IPS-NIHi11 (cell line): ENCODE measurements at regions not wholly inside any gene's neighbourhood (a gene's known extent, or its start where the extent isn't known, plus 50 kb on each side); places are given as distances from the start of the nearest gene placed in this dataset.

Experiments
- DNase-seq: peaks from one replicate; pipeline ENCODE4 v3.0.0; 2012; ENCODE audit warnings: mixed read lengths, low spot score

DNA sequence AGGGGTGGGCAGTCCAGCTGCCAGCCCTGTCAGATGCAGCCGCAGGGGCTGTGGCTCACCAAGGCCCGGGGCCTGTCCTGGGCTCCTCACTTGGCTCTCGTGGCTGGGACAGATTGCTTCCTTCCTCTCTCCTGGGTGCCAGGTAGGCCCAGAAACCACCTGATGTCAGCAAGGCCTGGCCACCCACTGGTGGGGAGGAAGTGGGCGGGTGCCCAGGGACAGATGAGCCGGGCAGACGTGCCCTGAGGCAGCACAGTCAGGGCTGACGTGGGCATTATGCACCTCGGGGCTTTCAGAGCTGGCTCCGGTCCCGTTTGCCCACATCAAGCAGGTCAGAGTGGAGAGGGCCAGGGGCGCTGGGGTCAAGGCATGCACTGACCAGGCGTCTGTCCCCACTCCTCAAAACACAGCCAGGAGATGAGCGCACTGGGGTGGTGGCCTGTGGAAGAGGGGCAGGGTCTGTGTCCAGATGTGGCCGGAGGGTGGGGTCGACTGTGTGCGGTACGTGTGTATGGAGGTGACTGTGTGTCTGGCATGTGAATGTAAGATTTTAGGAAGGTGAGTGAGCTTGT lies 133.2 kb upstream of the PTPN1 start:
- DNase-seq, result no peak

DNA sequence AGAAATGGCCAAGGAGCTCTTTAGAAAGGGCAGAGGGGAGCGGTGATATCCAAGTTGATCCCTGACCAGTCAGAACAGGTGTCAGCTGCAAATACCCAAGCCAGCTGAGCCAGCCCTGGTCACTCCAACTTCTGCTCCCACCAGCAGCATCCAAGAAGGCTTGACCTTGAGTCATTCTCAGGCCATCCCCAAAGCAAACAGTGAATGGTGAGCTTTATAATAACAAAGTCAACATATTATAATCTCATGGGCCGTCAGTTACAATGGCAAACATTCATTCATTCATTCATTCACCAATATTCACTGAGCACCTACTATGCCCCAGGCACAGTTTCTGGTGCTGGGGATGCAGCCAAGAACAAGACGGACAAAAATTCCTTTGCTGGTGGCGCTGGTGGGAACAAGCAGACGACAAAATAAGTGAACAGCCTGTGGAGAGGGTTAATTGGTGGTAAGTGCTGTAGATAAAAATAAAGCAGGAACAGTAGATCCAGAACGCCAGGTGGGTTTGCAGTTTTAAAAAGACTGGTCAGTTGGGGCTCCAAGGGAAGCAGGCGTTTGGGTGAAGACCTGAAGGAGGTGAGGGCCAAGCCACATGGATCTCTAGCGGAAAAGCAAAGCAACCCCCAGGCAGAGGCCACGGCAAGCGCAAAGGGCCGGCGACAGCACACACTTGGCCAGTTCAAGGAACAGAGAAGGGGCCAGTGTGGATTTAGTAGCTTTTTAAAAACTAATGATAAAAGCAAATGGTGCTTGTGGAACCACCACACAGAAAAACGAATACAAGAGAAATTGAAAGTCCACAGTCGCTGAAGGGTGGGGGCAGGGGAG lies 131.8 kb upstream of the PTPN1 start:
- no peak for DNase-seq

DNA sequence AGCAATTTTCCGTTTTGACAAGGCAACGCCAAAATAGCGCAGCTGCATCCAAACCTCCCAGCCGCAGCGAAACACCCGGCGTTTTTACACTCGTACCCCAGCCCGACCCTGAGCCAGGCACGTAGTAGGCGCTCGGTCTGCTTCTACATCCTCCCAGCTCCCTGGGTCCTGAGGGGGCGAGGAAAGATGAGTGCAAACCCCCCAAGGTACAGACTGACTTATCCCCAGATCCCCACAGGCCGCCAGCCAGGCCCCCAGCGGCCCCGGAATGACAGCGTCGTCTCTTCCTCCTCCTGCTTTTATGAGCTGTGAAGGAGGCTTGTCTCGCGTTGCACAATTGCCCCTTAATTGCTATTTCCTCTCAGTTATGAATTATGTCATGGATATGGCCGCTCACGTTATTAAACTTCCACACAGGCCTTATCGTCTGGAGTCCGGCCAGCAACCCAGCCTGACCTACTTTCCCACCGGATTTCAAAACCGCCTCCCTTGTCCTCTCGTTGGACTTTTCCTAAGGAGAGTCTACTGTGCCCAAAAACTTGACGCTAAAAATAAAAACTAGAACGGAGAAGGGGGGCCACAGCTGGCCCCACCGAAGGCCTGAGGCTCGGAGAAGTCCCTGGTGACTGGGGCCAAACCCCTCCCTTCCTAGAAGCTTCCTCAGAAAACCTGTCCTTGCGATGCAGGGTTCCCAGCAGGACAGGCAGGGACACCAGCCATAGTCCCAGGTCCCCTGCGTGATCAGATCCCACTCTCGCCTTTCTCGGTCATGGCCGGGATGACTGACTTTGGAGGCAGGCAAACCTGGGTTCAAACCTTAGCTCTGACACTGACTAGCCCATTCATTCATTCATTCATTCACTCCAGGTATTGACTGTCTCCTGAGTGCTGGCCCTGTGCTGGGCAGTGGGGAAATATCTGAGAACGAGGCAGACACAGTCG lies 130.9 kb upstream of the PTPN1 start:
- no peak for DNase-seq

DNA sequence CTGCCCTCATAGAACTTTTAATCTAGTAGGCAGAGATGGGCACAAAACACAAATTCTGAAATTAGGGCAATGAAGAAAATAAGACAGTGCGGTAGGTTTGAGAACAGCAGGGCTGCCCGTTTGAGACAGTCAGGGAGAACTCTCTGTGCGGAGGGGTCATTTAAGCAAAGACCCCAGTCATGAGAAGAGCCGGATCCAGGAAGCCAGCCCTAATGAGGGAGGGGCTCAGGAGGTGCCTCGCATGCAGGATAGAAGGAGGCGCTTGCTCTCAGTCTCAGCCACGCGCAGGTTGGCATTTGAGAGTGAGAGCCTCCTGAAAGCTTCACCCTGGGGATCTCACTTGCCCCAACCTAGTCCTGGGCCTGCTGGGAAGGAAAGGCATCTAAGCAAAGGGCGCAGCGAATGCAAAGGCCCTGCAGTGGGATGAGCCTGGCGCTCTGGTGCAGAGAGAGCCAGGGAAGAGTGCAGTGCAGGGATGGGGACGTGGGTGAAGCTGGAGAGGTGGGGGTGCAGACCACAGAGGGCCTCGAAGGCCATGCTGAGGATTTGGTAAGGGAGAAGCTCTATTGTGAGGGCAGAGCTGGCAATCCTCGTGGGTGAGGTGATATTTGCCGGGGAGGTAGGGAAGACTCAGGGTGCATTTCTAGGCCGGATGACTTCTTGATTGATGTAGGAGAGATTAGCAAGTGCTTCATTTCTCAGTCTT lies 130.0 kb upstream of the PTPN1 start:
- no peak for DNase-seq

DNA sequence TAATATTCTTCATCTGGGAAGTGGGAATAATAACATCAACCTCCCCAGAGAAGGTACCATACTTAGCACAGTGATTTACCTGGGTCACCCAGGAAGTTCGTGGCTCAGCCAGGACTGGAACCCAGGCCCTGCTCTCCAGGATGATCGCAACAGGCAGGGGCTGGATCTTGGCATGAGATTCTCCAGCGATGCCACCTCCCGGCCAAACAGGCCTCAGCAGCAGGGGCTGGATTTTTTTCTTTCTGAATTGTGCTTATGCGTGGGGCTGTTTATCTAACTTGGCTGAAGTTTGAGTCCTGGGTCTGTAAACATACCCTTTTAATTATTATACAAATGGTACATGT lies 129.5 kb upstream of the PTPN1 start:
- DNase-seq, result peak; percentile 41

DNA sequence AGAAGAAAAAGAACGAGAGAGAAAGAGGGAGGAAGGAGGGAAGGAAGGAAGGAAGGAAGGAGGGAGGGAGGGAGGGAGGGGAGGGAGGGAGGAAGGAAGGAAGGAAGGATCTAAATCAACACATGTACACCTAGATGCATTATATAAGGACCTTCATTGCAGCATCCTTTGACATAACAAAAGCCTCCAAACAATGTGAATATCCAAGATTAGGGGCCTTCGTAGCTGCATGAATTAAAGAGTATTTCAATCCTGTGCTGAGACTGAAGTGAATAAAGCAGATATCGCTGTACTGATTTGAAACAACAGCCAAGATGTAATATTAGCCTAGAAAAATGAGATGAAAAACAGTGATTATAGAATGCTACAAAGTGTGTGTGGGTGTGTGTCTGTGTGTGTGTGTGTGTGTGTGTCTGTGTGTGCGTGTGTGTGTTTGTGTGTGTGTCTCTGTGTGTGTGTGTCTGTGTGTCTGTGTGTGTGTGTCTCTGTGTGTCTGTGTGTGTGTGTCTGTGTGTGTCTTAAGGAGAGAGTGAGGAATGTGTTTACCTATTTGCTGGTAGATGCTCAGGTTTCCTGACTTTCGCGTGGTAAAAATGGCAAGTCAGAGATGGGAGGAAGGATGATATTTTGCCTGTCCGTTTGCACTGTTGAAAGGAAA lies 129.0 kb upstream of the PTPN1 start:
- no peak for DNase-seq

DNA sequence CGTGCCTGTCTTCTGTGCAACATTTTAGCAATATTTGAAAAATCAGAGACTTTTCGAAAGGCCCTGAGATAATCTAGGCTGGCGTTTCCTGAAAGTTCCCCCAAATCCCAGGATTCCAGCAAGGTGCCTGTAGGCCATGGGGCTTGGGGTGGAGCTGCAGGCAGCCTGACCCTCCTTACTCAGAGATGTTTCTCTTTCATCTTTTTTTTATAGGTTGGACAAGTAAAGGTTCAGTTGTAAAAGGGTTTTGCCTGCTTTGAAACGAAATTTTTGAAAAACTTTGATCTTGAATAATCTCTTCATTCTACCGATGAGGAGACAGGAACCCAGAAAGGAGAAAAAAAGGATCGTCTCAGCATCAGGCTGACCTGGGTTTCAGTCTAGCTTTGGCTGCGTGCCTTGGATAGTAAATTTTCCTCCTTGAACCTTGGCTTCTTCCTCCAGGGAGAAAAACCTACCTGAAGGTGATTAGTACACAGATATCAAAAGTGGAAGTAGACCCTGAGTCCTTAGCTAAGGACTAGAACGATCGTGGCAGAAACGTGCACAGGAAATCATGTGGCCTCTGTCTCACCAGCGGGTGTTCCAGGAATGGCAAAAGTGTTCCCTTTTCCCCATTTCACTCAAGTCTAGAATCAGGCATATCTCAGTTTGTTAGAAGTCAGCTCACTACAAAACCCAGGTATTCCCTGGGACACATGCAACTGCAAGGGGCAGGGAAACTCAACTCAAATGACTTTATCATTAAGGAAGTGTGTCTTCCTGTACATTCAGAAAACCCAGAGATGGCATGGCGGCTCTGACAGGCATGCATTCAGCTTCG lies 128.2 kb upstream of the PTPN1 start:
- no peak for DNase-seq

DNA sequence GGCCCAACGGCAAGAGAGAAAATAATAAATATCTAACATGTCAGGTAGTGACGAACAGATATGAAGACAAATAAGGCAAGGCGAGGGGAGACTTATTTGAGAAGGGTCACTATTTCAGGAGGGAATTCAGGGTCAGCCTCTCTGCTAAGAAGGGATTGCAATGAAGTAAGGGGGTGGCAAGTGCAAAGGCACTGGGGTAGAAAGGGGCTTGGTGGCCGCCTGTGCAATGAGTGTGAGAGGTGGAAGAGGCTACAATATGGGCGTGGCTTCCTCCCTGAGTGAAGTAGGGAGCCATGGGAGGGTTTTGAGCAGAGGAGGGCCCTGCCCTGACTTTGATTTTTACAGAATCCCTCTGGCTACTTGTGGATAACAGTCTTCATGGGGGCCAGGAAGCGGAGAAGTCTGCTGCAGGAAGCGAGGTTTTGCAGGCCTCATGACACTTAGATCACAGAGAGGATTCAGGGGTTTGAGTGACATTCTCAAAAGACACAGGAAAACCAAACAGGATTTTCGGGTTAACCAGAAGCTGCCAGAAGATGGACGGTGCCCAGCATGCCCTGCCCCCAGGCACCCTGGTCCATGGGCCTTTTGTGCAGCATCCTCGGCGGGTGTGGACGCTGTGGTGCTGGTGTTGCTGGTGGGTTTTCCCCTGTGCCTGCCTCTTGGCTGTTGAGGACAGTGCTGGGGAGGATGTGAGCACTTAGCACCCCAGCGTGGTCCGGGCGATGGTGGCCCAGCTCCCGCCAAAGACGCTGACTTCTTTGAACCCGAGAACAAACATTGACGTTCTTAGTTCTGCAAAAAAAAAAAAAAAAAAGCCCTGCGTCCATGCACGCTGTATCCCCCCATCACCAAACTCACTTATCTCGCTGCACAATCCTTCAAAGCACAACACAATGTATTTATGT lies 124.2 kb upstream of the PTPN1 start:
- no peak for DNase-seq

DNA sequence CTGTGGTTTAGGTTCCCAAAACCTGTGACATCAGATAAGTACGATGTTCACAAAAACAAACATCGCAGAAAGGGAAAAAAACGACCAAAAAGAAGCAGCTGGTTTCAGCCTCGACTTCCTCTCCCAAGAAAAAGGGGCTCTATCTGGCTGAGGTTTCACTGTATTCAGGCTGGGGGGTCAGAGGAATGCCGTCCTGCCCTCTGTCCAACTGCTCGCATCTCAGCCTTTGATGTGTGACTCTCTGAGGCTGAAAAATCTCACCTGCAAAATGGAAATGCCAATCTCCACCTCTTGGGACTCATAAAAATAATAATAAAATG lies 123.6 kb upstream of the PTPN1 start:
- no peak for DNase-seq

DNA sequence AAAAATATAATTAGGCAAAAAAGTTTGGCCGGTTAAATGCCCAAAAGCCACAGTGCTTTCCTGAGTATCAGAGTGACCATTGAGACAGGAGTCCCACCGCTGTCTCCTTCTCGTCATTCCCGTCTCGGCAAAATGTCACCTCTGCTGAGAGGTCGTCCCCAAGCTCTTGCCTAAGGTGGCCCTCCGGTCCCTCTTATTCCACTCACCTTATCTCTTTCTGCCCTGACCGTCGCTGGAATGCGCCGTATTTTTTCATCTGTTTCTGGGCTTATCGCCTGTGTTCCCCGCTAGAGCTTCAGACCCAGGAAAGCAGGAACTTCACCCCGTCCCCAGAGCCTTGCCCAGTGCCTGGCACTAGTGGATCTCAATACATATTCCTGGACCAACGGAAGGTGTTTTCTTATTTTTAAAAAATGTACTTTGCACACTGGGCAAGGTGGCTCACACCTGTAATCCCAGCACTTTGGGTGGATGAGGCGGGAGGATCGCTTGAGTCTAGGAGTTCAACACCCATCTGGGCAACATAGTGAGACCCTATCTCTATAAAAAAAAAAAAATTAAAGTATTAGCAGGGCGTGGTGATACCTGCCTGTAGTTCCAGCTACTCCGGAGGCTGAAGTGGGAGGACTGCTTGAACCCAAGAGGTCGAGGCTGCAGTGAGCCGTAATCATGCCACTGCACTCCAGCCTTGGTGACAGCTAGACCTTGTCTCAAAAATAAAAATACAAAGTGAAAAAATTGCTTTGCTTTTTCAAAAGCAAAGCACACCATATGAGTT lies 122.8 kb upstream of the PTPN1 start:
- no peak for DNase-seq

DNA sequence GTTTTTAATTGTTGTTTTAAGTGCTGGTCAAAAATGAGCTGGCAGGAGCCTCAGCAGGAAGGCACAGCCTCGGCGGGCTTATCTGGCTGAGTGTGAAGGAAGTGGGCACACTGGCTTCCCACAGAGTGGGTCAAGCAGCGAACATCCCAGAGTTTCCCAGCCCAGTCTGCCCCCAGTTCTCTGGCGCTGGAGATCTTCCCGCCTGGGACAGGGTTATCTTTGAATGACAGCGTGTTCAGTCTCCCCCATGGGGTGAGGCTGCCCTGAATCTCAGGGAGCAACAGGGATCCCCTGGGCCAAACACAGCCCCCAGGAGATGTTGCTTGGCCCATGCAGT lies 122.2 kb upstream of the PTPN1 start:
- no peak for DNase-seq

DNA sequence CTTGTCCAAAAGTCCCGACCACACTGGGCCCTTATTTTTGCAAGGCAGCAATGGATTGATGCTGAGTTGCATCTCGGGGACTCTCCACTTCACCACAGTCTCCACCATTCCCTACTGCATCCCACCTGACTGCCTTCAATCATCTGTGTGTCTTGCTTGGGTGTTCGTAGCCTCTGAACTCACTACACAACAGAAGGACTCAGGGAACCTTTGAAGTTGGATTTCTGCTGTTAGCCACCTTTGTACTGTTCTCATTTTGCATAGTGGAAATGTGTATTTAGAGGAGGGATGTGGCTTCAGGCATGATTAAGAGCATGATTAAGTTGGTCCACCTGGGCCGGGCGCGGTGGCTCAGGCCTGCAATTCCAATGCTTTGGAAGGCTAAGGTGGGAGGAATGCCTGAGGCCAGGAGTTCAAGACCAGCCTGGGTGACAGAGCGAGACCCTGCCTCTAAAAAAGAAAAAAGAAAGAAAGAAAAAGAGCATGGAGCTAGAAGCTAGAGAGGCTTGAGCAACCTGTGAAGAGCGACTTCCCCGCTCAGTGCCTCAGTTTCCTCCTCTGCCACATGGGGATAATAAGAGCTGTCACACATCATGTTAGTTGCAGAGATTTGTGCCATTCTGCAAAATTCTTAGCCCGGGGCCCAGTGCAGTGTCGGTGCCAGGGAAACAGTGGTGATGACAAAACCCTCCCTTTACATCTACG lies 121.3 kb upstream of the PTPN1 start:
- DNase-seq, result no peak

DNA sequence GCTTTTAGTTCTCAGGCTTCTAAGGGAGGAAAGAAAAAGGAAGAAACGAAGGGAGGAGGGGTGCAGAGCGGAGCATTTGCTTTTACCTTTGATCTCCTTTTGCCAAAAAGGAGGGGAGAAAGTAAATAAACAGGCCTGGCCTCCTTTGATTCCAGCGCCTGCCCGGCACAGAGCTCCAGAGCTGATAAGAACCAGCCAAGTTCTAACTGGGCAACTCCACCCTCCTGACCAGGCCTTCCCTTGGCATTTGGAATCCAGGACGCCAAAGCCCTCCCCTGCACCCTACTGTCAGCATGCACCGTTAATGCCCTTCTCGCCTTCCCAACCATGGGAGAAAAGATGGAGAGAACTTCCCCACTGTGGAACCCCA lies 120.8 kb upstream of the PTPN1 start:
- no peak for DNase-seq

DNA sequence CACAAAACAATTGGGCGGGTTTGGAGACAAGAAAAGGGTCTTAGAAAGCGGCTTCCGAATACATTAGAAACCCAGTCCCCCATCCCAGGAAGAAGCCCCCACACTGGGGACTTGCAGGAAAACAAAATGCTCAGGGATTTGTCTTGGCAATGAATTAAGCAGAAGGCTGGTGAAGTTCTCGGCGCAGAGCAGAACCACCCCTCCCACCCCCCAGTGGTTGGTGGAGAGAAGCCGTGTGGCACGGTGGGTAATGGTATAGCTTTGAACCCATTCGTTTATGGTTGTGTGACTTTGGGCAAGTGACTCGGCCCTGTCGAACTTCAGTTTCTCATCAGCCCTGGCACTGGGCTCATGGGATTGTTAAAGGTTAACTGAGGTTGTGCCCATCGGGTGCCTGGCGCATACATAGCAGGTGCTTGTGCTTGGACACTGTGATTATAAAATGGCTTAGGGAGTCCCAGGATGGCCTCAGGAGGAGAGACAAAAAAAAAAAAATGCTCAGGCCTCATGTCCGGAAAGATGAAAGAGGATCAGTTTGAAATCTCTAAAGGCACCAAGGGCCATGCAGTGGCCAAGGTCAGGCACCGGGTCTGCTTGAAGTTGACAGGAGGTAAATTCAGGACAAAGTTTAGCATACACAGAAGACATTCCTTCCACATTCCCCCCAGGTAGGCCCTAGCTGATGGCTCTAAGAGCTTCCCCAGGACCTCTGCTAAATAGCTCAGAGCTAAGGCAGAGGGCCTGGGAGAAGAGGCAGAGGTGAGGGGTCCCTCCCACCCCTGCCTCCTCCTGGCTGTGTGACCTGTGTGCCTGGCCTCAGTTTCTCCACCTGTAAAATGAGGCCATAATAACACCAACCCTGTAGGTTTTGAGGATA lies 120.1 kb upstream of the PTPN1 start:
- DNase-seq, result no peak

DNA sequence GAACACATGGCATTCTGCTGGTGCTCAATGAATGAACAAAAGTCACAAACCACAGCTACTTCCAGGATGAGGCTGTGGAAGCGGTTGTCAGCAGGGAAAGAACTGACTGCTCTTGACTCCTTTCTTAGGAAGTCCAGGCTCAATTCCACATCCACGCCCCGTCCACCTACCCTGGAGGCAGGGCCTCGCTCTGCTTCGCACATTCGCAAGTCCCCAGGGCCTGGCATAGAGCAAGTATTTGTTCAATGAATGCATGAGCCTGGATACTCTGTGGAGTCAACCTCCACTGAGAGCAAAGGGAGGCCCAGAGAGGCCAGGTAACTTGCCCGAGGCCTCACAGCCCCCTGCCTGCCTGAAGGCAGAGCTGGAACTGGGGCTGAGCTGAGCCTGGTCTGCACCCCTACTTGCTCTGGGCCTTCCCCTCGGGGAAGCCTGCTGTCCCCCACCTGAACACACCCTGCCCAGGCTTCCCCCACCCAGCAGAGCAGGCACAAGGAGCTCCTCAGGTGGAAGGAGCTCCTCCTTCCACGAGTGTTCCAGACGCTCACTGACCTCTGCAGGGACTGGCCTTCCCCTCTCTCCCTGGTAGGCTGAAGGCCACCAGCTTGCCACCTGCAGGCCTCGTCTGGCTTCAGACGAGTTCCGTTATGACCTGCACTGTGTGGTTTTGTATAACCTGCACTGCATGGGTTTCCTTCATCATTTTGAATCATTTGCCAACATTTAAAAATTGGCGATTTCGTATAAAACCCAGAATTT lies 119.3 kb upstream of the PTPN1 start:
- DNase-seq, result no peak

DNA sequence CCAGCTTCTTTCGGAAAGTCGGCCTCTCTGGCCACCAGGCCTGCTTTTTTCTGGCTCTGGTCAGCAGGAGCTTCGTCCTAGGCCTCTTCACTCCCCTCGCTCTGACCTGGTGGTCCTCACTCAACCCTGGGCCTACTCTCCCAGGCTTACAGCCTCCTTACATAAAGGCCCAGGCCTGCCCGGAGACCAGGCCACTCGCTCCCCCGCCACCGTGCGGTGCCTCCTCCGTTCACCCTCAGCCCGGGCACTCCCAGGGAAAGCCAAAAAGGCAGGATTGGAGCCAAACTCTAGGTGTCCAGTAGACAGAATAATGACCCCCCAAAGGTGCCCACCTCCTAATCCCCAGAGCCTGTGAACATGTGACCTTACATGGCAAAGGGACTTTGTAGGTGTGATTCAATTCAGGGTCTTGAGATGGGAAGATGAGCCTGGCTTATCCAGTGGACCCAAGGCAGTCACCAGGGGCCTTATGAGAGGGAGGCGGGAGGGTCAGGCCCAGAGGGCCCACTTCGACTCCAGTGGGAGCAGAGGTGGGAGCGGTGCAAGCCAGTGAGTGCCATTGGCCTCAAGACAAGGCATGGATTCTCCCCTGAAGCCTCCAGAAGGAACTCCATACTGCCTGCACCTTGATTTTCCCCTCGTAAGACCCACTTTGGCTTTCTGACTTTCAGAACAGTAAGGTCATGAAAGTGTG lies 118.6 kb upstream of the PTPN1 start:
- no peak for DNase-seq
